ENCODE measurements at regions not wholly inside any gene's neighbourhood (a gene's known extent, or its start where the extent isn't known, plus 50 kb on each side); places are given as distances from the start of the nearest gene placed in this dataset.

GRCh38 chr3:117104381-117104780 is 394.8 kb downstream of the TUSC7 start (continued):
- TF ChIP-seq ZNF462 (CRISPR knock-in tag; IDR thresholded peaks at IDR 0.05), result no peak

- Mint-ChIP-seq H3K4me1 (peaks cover 8% of the 10 kb centered on the region), H3K27me3 (ENCODE audit: insufficient read depth, low read depth, poor library complexity) (peaks cover 2% of the 10 kb centered on the region), H3K27ac (no peak overlapping the region), H3K36me3 (ENCODE audit: low read depth) (peaks cover 3% of the 10 kb centered on the region; the same call in 2 of the 3 replicates), H3K4me3 (no peak overlapping the region), H3K9me3 (peaks cover 3% of the 10 kb centered on the region; the same call in 2 of the 3 replicates)
- H3K79me2 ChIP-seq (replicated peaks; ENCODE audit: insufficient read depth), result no peaks in the 10 kb centered on the region
- no peak overlapping the region for H2AFZ ChIP-seq
- no peaks in the 10 kb centered on the region for H3K27me3 ChIP-seq (ENCODE audit: insufficient read depth)
- peak; percentile 80 for DNase-seq (ENCODE audit: low spot score)
- ATAC-seq, result peak; percentile 79
- no peaks in the 10 kb centered on the region; the same call in 1 of the 2 replicates for H3K4me1 ChIP-seq (ENCODE audit: insufficient read depth)
- no peaks in the 10 kb centered on the region for H3K9me2 ChIP-seq (ENCODE audit: insufficient read depth)
- H3K4me3 ChIP-seq, result no peak overlapping the region
- H3F3A ChIP-seq (replicated peaks; ENCODE audit: low read depth), result no peaks in the 10 kb centered on the region
- no peak overlapping the region for H3K27ac ChIP-seq (ENCODE audit: low read depth)
- no peaks in the 10 kb centered on the region for H4K20me1 ChIP-seq (replicated peaks; ENCODE audit: insufficient read depth)
- no peak overlapping the region for H3K4me2 ChIP-seq
- H3K36me3 ChIP-seq (ENCODE audit: insufficient read depth), result no peaks in the 10 kb centered on the region
- TF ChIP-seq ZNF462 (CRISPR knock-in tag; IDR thresholded peaks at IDR 0.05) (0 out of 2 replicates have a peak, but pooled peaks have one; percentile 4), REST (IDR thresholded peaks at IDR 0.05; ENCODE audit: unreplicated experiment) (no peak), ETS1 (IDR thresholded peaks at IDR 0.05) (no peak), STAT1 (IDR thresholded peaks at IDR 0.05; ENCODE audit: unreplicated experiment) (no peak)
Observed at GRCh38 chr3:117104792-117105191, 395.2 kb downstream of the TUSC7 start.

All from GM23338 (cell line).